22Rv1 (cell line): ENCODE measurements at regions not wholly inside any gene's neighbourhood (a gene's known extent, or its start where the extent isn't known, plus 50 kb on each side); places are given as distances from the start of the nearest gene placed in this dataset.

ENCODE experiments used
- CTCF ChIP-seq: fragments of 450-650 bp; IDR thresholded peaks from 2 replicates; pipeline ENCODE4 v1.5.1; 2017; ENCODE audit warnings: mild to moderate bottlenecking
- ZFX ChIP-seq: fragments of 450-650 bp; IDR thresholded peaks from 2 replicates; pipeline ENCODE4 v1.6.1; 2017; ENCODE audit warnings: antibody characterized with exemption, borderline replicate concordance

- TF ChIP-seq CTCF (no peak), ZFX (no peak)
Observed at GRCh38 chr6:2517401-2517800, 233.3 kb downstream of the MYLK4 start.
